HL-60 (cell line): ENCODE measurements at regions not wholly inside any gene's neighbourhood (a gene's known extent, or its start where the extent isn't known, plus 50 kb on each side); places are given as distances from the start of the nearest gene placed in this dataset.
"Not testable (repeated sequence)": the region's sequence is repeated elsewhere in the genome, so short reads cannot be mapped to it uniquely, and the experiment has no call there.

ENCODE experiments used
- CTCF ChIP-seq: IDR thresholded peaks from one replicate; pipeline ENCODE4 v1.5.1; 2011; ENCODE audit warnings: low read length, control low read depth, inconsistent platforms; ENCODE audit not compliant: insufficient read depth
- POLR2AphosphoS5 ChIP-seq: IDR thresholded peaks from 2 replicates; pipeline ENCODE4 v1.6.1; 2012; ENCODE audit warnings: low read depth
- SPI1 ChIP-seq: IDR thresholded peaks from 2 replicates; pipeline ENCODE4 v1.6.1; 2012; ENCODE audit warnings: low read depth, mild to moderate bottlenecking, borderline replicate concordance
- TF ChIP-seq, protein P1 (sequence below): IDR thresholded peaks from 2 replicates; pipeline ENCODE4 v1.6.1; 2012; ENCODE audit warnings: low read depth; ENCODE audit not compliant: insufficient replicate concordance

GRCh38 chr9:63812822-63813221, 1472.2 kb downstream of the FOXD4L5 start:
- not testable (repeated sequence) for TF ChIP-seq CTCF, POLR2AphosphoS5, SPI1
- TF ChIP-seq, protein P1, sequence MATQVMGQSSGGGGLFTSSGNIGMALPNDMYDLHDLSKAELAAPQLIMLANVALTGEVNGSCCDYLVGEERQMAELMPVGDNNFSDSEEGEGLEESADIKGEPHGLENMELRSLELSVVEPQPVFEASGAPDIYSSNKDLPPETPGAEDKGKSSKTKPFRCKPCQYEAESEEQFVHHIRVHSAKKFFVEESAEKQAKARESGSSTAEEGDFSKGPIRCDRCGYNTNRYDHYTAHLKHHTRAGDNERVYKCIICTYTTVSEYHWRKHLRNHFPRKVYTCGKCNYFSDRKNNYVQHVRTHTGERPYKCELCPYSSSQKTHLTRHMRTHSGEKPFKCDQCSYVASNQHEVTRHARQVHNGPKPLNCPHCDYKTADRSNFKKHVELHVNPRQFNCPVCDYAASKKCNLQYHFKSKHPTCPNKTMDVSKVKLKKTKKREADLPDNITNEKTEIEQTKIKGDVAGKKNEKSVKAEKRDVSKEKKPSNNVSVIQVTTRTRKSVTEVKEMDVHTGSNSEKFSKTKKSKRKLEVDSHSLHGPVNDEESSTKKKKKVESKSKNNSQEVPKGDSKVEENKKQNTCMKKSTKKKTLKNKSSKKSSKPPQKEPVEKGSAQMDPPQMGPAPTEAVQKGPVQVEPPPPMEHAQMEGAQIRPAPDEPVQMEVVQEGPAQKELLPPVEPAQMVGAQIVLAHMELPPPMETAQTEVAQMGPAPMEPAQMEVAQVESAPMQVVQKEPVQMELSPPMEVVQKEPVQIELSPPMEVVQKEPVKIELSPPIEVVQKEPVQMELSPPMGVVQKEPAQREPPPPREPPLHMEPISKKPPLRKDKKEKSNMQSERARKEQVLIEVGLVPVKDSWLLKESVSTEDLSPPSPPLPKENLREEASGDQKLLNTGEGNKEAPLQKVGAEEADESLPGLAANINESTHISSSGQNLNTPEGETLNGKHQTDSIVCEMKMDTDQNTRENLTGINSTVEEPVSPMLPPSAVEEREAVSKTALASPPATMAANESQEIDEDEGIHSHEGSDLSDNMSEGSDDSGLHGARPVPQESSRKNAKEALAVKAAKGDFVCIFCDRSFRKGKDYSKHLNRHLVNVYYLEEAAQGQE, result not testable (repeated sequence)
